NCI-H2081 treated with DMSO at 0.1 percent for 48 hours (cell line): ENCODE measurements at regions not wholly inside any gene's neighbourhood (a gene's known extent, or its start where the extent isn't known, plus 50 kb on each side); places are given as distances from the start of the nearest gene placed in this dataset.
"Not testable (repeated sequence)": the region's sequence is repeated elsewhere in the genome, so short reads cannot be mapped to it uniquely, and the experiment has no call there.

Experiments
- DNase-seq: peaks from one replicate; lab custom pipeline; 2025; lab: John Stamatoyannopoulos, UW

DNA sequence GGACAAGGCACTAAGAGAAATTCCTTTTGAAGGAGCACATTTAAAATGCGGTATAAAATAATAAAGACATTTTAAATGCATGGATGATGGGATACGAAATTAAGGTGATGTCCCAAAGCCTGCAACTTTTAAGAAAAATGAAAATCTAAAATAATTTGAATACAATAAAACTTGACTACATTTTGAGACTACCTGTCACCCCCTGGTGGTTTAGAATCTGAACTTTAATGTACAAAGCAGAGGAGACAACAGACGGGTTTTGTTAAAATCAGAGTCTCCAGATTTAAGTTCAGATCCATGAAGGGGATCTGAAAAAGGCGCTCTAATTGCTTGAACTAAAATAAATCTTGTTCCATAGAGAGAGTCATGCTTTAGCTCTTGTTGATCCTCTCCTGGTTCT is 1129.3 kb upstream of the PCDH20 start:
- no peak for DNase-seq

DNA sequence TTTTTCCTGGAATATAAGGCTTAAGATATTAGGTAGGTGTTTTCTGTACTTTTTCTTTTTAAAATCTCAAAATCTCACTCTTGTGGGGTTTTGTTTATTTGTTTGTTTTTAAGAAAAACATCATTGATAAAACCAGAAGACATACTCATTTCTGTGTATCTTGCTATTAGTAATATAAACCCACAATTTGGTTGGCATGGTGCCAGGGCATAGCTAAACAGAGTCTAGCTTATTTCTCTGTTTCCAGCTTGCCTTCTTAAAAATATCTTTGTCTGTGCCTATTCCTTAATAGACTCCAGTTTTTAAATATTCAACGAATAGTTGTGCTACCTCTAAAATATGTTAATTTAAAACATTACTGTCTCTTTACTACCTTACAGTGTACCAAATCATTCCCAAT is 1121.9 kb upstream of the PCDH20 start:
- no peak for DNase-seq

DNA sequence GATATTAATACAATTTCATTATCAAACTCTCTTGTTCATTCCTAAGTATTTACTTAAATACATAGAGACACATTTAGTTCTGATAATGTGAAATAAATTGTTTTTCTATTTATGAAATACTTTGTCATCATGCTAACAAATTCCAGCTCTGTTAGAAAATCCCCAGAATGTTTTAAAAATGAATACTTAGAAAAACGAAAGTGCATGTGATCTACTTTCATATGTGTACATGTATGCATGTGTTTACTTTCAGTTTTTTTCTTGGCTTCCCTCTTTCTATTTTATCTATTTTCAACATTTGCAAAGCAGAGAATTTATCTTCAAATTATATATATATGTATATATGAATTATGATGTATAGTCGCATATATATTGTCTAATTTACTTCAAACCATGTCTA is 1110.0 kb upstream of the PCDH20 start:
- no peak for DNase-seq

DNA sequence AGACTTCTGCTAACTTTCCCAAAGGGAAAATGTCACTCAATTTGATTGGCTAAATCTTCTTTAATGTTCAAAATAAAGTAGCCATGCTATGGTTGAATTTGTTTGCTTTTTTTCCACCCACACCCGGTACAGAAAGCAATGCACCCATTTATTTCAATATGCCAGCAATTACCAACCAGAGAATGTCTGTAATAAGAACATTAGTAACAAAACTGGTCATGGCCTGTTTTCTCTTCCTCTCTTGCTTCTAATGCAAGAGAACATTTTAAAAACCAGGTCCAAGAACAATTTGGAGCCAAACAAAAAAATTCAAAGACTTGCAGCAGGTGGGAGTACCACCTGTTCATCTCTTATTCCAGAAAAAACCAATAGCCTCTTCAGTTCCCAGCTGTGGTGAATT is 1108.8 kb upstream of the PCDH20 start:
- DNase-seq = no peak

DNA sequence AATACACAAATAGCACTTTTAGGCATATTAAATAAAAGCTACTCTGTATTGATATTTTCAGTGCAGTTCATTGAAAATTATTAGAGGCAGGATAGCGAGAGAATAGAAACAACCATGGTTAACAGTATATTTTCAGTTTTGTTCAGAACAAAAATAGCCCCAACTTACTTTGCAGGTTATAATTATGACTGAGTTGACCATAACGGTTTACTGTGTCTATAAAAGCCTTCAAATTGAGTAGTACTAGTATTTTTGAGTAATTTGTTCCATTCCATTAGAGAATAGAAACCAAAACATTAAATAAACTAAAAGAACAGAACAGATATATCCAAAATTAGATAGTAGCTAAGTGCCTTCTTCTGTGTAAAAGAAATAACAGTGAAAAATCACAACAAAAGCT is 1108.4 kb upstream of the PCDH20 start:
- DNase-seq = no peak

DNA sequence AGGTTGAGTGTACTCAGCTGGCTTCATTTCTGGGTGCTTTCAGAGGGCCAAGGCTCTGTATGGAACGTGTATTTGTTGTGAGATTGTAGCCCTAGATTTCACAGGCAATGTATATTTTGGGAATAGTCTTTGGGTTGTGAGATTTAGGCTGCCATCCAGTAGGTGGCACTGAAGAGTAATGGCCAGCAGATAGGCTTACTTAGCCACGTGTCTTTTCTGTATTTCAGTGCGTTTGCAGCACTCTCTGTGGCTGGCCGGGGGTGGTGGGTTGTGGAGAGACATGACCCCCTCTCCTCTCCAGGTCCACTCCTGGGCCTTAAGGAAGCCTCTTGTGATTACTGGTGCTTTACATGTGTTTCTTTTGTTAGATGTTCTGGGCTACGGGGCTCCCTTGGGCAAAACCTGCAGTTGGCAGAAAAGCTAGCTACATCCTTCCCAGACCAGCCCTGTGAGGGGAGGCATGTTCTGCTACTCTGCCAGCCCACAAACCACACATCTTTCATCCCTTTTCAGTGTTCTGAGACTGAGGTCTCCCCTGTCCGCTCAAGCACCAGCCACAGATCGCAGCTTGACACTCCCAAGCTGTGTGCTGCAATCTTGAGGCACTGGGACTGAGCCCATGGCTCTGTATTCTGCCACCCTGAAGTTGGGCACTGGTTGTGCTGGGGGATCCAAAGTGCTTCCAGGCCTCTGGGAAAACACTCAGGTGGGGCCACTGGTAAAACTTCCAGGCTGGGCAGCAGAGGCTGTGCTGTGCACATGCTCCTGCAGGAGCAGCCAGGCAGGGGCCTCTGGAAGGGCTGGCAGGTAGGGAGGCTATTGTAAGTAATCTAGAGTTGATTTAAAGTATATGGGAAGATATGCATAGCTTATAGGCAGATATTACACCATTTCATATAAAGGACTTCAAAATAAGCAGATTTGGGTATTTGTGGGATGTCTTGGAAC is 1096.8 kb upstream of the PCDH20 start:
- peak; percentile 10 for DNase-seq

DNA sequence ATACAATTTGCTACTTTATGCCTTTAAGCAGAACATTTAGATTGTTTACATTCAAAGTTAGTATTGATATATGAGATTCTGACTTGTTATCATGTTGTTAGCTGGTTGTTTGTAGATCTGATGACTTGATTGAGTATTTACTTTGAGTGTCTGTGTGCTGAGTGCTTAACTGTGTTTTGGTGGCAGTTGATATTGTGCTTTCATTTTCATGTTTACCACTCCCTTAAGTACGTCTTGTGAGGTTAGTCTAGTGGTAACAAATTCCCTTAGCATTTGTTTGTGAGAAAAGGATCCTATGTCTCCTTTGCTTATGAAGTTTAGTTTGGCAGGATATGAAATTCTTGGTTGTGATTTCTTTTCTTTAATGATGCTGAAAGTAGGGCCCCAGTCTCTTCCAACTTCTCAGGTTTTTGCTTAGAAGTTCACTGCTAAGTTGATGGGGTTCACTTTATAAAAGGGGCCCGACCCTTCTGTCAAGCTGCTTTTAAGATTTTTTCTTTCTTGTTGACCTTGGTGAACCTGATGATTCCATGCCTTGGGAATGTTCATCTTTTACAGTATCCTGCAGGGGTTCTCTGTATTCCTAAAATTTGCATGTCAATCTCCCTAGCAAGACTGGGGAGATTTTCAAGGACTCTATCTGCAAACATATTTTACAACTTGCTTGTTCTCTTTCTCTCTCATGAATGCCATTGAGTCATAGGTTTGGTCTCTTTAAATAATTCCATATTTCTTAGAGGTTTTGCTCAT is 1095.4 kb upstream of the PCDH20 start:
- no peak for DNase-seq

DNA sequence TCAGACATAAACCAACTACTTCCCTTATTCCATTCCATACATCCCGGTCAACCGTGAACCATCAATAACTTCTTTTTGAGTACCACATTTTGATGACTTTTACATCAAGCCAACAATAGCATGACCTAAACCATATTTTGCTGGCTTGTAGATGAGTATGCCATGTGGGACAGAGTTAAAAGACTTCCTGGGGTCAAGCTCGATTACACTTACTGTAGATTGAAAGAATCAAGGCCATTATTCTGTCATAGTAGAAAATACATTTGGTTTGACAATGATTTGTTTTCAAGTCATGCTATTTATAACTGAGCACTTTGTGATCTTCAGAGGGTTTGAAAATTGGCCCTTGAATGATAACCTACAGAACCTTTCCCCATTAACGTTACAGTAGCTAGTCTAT is 1086.9 kb upstream of the PCDH20 start:
- no peak for DNase-seq

DNA sequence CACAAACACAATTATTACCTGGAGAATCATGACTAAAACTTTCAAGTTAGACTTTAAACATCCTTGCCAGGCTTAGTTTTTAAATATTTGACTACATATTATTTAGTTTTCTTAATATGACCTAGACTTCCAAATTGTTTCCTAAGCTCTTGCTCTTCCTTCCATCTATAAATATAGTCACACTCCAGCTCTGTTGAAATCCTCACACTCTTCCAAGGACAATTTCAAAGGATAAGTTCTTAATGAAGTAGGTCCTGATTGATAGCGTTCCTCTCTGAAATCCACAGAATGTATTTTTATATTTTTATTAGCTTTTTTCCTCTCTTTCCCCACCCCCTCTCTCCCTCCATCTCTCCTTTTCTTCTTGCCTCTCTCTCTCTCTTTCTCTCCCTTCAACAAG is 1074.1 kb upstream of the PCDH20 start:
- no peak for DNase-seq

DNA sequence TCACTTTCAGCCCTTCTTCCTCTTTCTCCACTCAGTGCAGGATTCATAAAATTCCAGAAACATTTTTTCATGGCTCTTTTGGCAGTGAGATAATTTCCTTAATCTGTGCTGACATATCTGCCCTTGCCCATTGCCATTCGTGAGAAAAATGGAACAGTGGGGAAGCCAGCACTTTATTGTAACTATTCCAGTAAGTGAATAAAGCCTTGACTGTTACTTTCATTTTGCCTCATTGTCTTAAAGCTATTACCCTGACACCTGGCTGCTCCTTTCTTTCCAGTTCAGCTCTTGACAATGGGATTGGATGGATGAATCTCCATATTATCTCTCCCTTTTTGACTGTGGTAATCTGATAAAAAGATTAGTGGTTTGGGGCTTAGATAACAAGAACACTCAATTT is 1068.1 kb upstream of the PCDH20 start:
- no peak for DNase-seq

DNA sequence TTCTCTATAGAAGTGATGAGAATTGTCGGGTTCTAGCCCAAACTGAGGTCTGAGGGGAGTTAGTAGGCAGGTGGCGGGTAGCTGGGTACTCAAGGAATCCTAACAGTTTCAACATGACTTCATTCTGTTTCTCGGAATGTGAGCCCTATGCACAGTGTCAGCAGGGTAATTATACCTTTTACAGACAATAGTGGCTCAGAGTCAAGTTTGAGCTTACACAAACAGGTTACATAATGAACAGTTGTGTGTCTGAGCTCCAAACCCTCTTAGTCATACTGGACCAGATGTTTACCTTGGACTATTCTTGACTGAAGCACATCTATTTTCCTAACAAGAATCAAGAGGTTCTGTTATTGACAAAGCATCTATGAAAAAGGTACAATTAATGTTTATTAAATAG is 1066.7 kb upstream of the PCDH20 start:
- no peak for DNase-seq

DNA sequence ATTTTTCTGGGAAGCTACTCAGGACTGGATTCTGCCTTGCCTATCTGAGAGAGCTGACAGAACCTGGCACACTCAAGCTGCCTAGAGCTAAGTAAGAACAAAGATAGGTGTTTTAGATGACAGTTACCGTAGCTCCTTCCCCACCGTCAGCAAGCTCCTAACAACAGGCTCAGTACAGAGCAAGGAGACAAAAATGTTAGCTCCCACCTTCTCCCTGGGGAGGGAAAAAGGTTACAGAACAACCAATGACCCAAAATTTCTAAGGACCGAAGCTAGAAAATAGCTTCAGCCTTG is 1058.2 kb upstream of the PCDH20 start:
- no peak for DNase-seq

DNA sequence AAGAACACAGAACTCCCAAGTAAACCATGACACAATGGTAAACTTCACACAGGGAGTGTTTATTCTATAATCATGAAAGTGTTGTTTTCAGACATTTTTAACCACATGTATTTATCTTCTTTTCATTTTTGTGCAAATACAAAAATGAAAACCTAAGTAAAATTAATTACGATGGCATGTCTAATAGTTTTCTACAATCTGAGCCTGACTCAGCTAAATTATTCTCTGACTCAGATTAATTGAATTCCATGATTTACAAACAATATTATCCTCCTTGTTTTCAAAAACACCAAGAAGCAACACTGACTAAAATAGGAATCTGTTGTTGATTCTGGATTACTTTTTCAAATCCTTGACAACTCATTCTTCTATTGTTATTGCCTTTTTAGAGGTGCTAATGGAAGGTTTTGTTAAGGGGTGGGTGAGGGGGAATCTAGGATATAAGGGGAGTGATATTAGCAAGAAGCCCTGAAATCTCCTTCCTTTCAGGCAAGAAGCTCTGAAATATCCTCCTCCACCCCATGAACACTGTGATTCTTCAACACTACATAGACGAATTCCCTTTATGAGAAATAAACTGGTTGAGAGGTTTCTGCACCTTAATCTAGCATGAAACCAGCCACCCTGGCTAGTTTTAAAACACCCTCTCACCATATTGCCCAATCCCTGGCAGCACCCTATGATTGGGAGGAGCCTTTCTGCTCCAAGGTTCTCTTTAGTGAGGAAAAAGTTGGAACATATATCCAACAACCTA is 1057.7 kb upstream of the PCDH20 start:
- no peak for DNase-seq

DNA sequence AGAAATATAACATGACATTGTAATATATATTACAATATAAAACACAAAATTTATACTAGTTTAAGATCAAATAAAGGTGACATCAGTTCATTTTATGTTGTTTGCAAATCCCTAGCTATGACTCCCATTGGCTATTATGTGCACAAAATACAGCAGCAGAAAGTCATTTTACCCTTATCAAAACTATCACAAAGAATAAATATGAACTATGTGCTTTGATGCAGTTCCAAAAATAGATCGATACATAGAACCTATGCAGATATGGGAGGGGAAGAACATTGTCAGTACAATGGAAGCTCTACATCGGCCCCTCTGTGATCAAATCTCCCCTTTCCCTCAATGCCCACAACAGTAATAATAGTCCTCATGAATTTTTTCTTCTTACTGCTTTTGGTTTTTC is 1038.1 kb upstream of the PCDH20 start:
- DNase-seq = no peak

DNA sequence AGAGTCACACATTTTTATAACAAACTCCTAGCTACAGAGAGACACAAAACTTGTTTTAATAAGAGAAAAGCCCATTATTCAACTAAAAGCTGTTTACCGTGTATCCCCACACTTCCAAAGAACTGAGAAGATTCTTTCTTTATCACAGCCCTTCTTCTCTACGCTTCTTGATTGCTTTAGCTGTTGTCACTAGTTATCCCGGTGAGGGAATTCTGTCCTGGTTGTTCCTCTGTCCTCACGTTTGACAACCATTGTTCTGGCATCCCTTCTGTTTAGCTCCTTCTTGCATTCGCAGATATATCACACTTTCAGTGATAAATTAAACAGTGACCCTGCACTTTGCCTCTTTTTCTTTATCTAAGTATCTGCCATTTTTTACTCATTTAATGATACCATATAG is 1035.1 kb upstream of the PCDH20 start:
- DNase-seq = no peak

DNA sequence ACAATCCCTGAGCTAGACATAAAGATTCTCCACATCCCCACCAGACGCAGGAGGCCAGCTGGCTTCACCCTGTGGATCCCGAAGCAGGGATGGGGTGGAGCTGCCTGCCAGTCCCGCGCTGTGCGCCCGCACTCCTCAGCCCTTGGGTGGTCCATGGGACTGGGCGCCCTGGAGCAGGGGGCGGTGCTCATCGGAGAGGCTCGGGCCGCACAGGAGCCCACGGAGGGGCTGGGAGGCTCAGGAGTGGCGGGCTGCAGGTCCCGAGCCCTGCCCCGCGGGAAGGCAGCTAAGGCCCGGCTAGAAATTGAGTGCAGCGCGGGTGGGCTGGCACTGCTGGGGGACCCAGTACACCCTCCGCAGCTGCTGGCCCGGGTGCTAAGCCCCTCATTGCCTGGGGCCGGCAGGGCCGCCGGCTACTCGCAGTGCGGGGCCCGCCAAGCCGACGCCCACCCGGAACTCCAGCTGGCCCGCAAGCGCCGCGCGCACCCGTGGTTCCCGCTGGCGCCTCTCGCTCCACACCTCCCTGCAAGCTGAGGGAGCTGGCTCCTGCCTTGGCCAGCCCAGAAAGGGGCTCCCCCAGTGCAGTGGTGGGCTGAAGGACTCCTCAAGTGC is 1032.2 kb upstream of the PCDH20 start:
- not testable (repeated sequence) for DNase-seq

DNA sequence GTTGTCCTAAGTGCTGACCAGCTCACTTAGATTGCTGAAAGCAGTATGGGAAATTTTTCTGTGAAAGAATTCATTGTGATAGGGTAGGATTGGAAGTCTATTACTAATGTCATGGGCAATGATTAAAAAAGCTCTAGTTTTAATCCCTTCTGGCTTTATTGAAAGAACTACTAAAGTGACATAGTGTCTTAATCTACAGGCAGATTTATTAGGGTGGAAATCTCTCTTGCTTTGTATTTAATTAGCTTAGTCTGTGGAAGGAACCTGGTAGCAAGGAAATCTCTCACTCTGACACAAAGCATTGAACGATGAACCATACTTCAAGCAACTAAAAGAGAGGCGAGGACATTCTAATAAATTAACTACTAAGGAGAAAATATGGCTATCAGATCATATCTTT is 1029.2 kb upstream of the PCDH20 start:
- no peak for DNase-seq

DNA sequence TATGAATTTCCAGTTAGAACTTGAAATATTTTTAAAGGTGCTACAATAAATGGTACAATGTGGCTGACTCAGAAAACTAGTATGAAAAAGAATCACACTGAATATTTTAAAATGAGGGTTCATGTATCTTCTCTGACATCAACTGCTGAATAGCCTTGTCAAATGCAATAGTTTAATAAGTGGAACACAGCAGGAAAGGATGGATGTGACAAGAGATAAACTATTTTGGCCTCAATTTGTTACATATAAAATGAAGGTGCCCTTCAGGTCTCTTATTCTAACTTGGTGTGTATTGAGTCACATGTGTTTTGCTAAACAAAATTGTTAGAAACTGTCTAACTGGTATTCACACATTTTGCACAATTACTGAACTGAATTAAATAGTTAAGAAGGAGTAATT is 1018.4 kb upstream of the PCDH20 start:
- DNase-seq = no peak

DNA sequence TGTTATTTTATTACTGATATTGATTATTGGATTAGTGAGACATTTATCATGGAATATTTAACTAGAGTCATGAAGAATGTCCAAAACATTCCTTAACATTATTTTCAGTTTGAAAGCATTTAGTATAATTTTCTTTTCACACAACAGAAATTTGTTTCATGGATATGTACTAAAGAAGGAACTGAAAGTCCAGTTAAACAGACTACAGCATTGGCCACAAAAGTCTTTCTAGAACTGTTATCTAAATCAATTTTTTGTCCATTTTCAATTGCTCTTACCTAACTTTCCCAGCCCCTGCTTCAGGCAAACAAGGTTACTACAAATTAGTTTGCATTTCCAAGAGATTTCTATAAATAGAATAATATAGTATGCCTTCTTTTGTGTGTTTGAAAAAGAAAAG is 1018.0 kb upstream of the PCDH20 start:
- DNase-seq = no peak

DNA sequence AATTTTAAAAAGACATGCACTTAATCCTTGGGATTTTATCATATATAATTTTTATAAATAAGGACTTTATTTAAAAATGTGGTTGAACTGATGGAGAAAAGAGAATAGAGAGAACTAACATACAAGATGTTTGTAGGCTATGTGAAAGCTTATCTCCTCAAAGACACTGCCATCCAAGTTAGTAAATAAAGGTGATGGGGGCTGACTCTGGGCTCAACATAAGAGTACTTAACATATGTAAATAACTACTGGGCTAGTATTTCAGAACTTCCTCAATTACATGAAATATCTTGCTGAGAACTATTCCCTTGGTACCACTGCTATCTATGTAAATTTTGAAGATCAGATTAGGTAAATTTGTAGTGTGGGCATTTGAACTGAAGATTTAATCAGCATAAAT is 1017.3 kb upstream of the PCDH20 start:
- no peak for DNase-seq

DNA sequence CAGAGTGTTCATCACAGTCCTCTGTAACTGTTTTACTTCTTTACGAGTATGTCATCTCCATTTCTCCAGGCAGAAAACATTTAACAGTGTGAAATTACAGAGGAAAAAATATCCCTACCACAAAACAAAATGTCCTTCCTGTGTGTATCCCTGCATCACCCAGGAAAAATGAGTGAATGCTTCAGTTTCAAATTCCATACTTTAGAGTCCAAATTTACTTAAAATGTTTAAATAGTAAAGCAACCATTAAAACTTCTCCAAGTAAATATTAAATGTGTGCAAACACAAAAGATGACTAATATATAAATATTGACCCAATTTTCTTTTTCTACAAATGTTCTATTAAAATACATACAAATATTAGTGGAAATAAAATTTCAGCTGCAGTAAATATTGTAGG is 1016.6 kb upstream of the PCDH20 start:
- DNase-seq = no peak

DNA sequence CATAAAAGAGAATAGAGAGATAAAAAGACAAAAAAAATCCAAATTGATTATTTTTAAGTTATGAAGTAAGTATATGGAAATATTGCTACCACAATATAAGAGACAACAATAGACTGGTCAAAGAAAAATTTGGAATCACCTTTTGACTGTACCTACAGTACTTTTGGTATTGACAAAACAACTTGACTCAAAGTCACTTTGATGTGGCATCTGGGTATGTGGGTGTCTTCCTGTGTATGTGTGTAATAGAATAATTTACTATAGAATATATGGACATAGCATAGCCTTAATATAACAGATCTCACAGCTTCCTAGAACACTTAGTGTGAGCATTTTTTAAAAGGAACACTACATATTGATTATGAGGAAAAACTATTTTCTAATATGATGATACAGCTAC is 1016.2 kb upstream of the PCDH20 start:
- no peak for DNase-seq

DNA sequence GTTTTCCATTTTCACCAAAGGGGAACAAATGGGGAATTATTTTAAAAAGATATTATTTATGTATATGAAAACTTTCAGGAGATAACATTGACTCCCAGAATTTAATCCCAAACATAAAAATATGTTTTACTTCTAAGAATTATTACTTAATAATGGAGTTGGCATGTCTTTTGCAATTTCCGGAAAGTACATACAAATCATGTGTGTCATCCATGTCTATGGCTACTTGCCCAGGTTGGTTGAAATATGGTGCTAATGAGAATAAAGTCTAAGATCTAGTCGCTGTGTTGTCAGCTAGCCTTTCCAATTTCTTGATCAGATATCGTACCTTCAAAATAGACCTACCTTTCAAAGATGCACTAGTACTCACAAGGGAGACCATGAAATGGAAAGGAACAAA is 1003.2 kb upstream of the PCDH20 start:
- DNase-seq = no peak
